ENCODE measurements at regions not wholly inside any gene's neighbourhood (a gene's known extent, or its start where the extent isn't known, plus 50 kb on each side); places are given as distances from the start of the nearest gene placed in this dataset.

- Histone ChIP-seq H2BK12ac (ENCODE audit: insufficient read length, low read depth, low read length) (no peak overlapping the region), H4K8ac (replicated peaks; ENCODE audit: insufficient read length, low read depth, low read length) (no peak overlapping the region), H2AK5ac (ENCODE audit: insufficient read length, low read length) (no peak overlapping the region), H3K9me3 (ENCODE audit: control insufficient read depth, low read depth, low read length) (no peaks in the 10 kb centered on the region), H3K23ac (ENCODE audit: insufficient read length, low read depth, low read length) (no peak overlapping the region), H3K79me1 (ENCODE audit: insufficient read depth, low read depth, low read length, poor library complexity, severe bottlenecking) (no peaks in the 10 kb centered on the region), H3K56ac (ENCODE audit: insufficient read length, low read depth, low read length) (no peak overlapping the region), H3K79me2 (ENCODE audit: insufficient read depth, low read length) (no peaks in the 10 kb centered on the region), H3K9ac (ENCODE audit: extremely low read depth, insufficient read length, low read length) (no peak overlapping the region), H4K20me1 (ENCODE audit: control insufficient read depth, insufficient read depth, insufficient read length) (no peaks in the 10 kb centered on the region), H3T11ph (ENCODE audit: low read length) (no peak overlapping the region), H3K4me1 (ENCODE audit: insufficient read depth, low read length) (no peaks in the 10 kb centered on the region), H3K4ac (ENCODE audit: low read depth, low read length) (no peak overlapping the region), H2AFZ (ENCODE audit: low read length) (no peak overlapping the region), H2BK20ac (ENCODE audit: low read depth, low read length, poor library complexity, severe bottlenecking) (no peak overlapping the region), H3K27me3 (ENCODE audit: insufficient read depth, low read length) (no peaks in the 10 kb centered on the region), H4K5ac (ENCODE audit: insufficient read length, low read depth, low read length) (no peak overlapping the region), H2BK120ac (ENCODE audit: low read depth, low read length, poor library complexity, severe bottlenecking) (no peak overlapping the region), H3K23me2 (ENCODE audit: insufficient read length, low read depth, low read length, poor library complexity, severe bottlenecking) (no peaks in the 10 kb centered on the region), H4K91ac (ENCODE audit: insufficient read length, low read depth, low read length) (no peak overlapping the region), H3K27ac (ENCODE audit: insufficient read length, low read depth, low read length) (no peak overlapping the region), H3K14ac (ENCODE audit: insufficient read depth, low read length) (no peak overlapping the region), H3K4me2 (ENCODE audit: insufficient read depth, insufficient read length, low read length) (no peak overlapping the region), H3K18ac (ENCODE audit: insufficient read length, low read depth, low read length) (no peak overlapping the region), H2BK5ac (ENCODE audit: insufficient read length, low read length) (no peak overlapping the region), H2BK15ac (ENCODE audit: low read depth, low read length) (no peak overlapping the region)
- Mint-ChIP-seq H3K9me3 (no peaks in the 10 kb centered on the region), H3K27ac (no peak overlapping the region), H3K27me3 (ENCODE audit: low read depth) (no peaks in the 10 kb centered on the region), H3K4me3 (no peak overlapping the region), H3K36me3 (ENCODE audit: insufficient read depth in 1 of 3, low read depth in 3 of 3) (no peaks in the 10 kb centered on the region), H3K4me1 (peaks cover 0 to 3% of the 10 kb centered on the region in 2 experiments; a peak in 1 of 4 replicates)
- DNase-seq, result no peak
- no CpG with 5 or more reads among the region's 8 CpGs for WGBS (ENCODE audit: extremely low coverage, insufficient read length, low lambda C conversion rate)
- TF ChIP-seq, protein P1, sequence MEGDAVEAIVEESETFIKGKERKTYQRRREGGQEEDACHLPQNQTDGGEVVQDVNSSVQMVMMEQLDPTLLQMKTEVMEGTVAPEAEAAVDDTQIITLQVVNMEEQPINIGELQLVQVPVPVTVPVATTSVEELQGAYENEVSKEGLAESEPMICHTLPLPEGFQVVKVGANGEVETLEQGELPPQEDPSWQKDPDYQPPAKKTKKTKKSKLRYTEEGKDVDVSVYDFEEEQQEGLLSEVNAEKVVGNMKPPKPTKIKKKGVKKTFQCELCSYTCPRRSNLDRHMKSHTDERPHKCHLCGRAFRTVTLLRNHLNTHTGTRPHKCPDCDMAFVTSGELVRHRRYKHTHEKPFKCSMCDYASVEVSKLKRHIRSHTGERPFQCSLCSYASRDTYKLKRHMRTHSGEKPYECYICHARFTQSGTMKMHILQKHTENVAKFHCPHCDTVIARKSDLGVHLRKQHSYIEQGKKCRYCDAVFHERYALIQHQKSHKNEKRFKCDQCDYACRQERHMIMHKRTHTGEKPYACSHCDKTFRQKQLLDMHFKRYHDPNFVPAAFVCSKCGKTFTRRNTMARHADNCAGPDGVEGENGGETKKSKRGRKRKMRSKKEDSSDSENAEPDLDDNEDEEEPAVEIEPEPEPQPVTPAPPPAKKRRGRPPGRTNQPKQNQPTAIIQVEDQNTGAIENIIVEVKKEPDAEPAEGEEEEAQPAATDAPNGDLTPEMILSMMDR (conservative IDR thresholded peaks at IDR 0.05), result no peak
These were observed 562.5 kb upstream of the MAP3K7 start for GRCh38 chr6:91149246-91149955.

Data from H9 (cell line).